Stimulated activated CD4-positive, alpha-beta T cell treated with anti-CD3 and anti-CD28 coated beads, Interleukin-15, amount 100 ng/mL, for 1 hour (primary cell): ENCODE measurements at regions not wholly inside any gene's neighbourhood (a gene's known extent, or its start where the extent isn't known, plus 50 kb on each side); places are given as distances from the start of the nearest gene placed in this dataset.

Source experiments
- DNase-seq, 2 donors: peaks; one replicate each; pipeline ENCODE4 v3.0.0-alpha.2; 2020; ENCODE audit warnings: low read depth in 1 of 2, low spot score in 1 of 2

- DNase-seq: no peak
These were observed 57.2 kb upstream of the JDP2 start for GRCh38 chr14:75370416-75371205.

- DNase-seq: no peak
These were observed 56.5 kb upstream of the JDP2 start for GRCh38 chr14:75371297-75371696.

DNA sequence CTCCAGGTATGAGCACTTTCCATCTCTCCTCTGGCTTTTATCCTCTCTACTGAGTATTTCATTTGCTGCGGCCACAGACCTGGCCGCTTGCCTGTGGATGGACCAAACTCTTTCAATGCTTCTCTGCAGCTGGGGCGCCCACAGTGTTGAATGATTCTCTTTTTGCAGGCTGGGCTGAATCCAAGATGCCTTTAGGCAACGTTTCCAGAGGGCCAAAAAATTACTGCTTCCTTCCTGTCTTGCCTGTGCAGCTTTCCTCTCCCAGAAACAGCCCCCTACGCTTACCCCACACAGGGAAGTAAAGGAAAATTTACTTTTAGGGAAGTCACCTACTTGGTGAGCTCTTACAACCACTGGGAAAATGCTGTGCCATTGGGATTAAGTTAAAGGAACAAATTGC, 55.6 kb upstream of the JDP2 start:
- no peak for DNase-seq

GRCh38 chr14:75373133-75373532, 54.7 kb upstream of the JDP2 start:
- no peak for DNase-seq

DNA sequence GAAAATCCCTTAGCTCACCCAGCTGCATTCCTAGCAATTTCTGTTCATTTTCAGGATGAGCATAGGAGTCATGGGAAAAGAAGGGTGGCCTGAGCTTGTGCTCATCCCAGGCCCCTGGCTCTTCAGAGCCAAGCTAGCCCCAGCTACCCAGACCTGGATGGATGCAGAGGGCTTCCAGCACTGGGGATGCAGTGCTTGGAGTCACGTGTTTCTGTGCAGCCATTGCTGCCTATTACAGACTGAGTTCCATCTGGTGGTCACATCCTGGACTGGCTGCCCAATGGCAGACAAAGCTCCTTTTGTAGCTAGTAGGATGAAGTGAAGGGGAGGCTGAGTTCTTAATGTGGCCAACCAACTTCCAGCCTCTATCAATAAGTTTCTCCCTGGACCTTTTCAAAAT, 54.2 kb upstream of the JDP2 start:
- no peak for DNase-seq

- DNase-seq: no peak
These were observed 52.9 kb upstream of the JDP2 start for GRCh38 chr14:75374911-75375310.

- DNase-seq: no peak
These were observed 51.8 kb upstream of the JDP2 start for GRCh38 chr14:75375983-75376382.
